ENCODE measurements at regions not wholly inside any gene's neighbourhood (a gene's known extent, or its start where the extent isn't known, plus 50 kb on each side); places are given as distances from the start of the nearest gene placed in this dataset.

GRCh38 chr14:43116341-43116740 lies 1390.7 kb downstream of the FSCB start:
- WGBS, result 100% methylated on average over 1 of the region's 3 CpGs

GRCh38 chr14:43105305-43105704 lies 1401.8 kb downstream of the FSCB start:
- no peak overlapping the region for H2BK5ac ChIP-seq (ENCODE audit: low read depth, low read length, poor library complexity, severe bottlenecking)

More at GRCh38 chr14:43116341-43116740, 1390.7 kb downstream of the FSCB start:
- Histone ChIP-seq H3K4ac (ENCODE audit: low read depth in 1 of 2, low read length in 2 of 2) (no peak overlapping the region), H3K4me3 (ENCODE audit: insufficient read depth in 1 of 2, low read depth in 1 of 2, low read length in 2 of 2) (no peak overlapping the region), H3K36me3 (ENCODE audit: control insufficient read depth in 1 of 2, insufficient read depth in 2 of 2, low read depth in 1 of 2, low read length in 2 of 2) (no peaks in the 10 kb centered on the region), H3K14ac (ENCODE audit: low read length in 2 of 2) (no peak overlapping the region), H2AFZ (ENCODE audit: low read depth, low read length) (no peak overlapping the region), H4K8ac (ENCODE audit: low read length) (no peak overlapping the region), H3K27me3 (ENCODE audit: control insufficient read depth in 1 of 2, insufficient read depth in 1 of 2, low read length in 2 of 2) (no peaks in the 10 kb centered on the region), H3K4me1 (ENCODE audit: control insufficient read depth, insufficient read depth, low read depth, low read length) (no peaks in the 10 kb centered on the region), H3K9ac (ENCODE audit: low read length) (no peak overlapping the region), H2AK5ac (ENCODE audit: low read length, severe bottlenecking) (no peak overlapping the region), H2BK15ac (ENCODE audit: low read depth, poor library complexity, severe bottlenecking) (no peak overlapping the region), H3K27ac (ENCODE audit: low read length, poor library complexity, severe bottlenecking) (no peak overlapping the region), H3K23ac (ENCODE audit: low read length in 2 of 2) (no peak overlapping the region), H4K91ac (ENCODE audit: low read length) (no peak overlapping the region), H2BK12ac (ENCODE audit: low read length in 2 of 2) (no peak overlapping the region), H3K18ac (ENCODE audit: low read depth in 1 of 2, low read length in 2 of 2) (no peak overlapping the region), H2BK120ac (ENCODE audit: low read depth, low read length) (no peak overlapping the region), H3K79me1 (replicated peaks; ENCODE audit: low read length, poor library complexity, severe bottlenecking) (no peaks in the 10 kb centered on the region), H3K9me3 (ENCODE audit: control insufficient read depth, low read length) (peaks cover 10% of the 10 kb centered on the region), H3K4me2 (ENCODE audit: low read length, poor library complexity, severe bottlenecking) (no peak overlapping the region), H2BK5ac (ENCODE audit: low read depth, low read length, poor library complexity, severe bottlenecking) (no peak overlapping the region)
- no peak for DNase-seq

GRCh38 chr14:43090380-43090779 lies 1416.7 kb downstream of the FSCB start:
- Histone ChIP-seq H3K4ac (ENCODE audit: low read depth in 1 of 2, low read length in 2 of 2) (no peak overlapping the region), H3K27me3 (ENCODE audit: control insufficient read depth in 1 of 2, insufficient read depth in 1 of 2, low read length in 2 of 2) (no peaks in the 10 kb centered on the region), H2BK15ac (ENCODE audit: low read depth, poor library complexity, severe bottlenecking) (no peak overlapping the region), H2BK5ac (ENCODE audit: low read depth, low read length, poor library complexity, severe bottlenecking) (no peak overlapping the region), H3K9ac (ENCODE audit: low read length) (no peak overlapping the region), H3K23ac (ENCODE audit: low read length in 2 of 2) (no peak overlapping the region), H3K14ac (ENCODE audit: low read length in 2 of 2) (no peak overlapping the region), H2AK5ac (ENCODE audit: low read length, severe bottlenecking) (no peak overlapping the region), H2BK120ac (ENCODE audit: low read depth, low read length) (no peak overlapping the region), H2AFZ (ENCODE audit: low read depth, low read length) (no peak overlapping the region), H3K36me3 (ENCODE audit: control insufficient read depth in 1 of 2, insufficient read depth in 2 of 2, low read depth in 1 of 2, low read length in 2 of 2) (no peaks in the 10 kb centered on the region), H2BK12ac (ENCODE audit: low read length in 2 of 2) (no peak overlapping the region), H3K27ac (ENCODE audit: low read length, poor library complexity, severe bottlenecking) (no peak overlapping the region), H4K91ac (ENCODE audit: low read length) (no peak overlapping the region), H3K4me2 (ENCODE audit: low read length, poor library complexity, severe bottlenecking) (no peak overlapping the region), H3K4me3 (ENCODE audit: insufficient read depth in 1 of 2, low read depth in 1 of 2, low read length in 2 of 2) (no peak overlapping the region), H3K79me1 (replicated peaks; ENCODE audit: low read length, poor library complexity, severe bottlenecking) (no peaks in the 10 kb centered on the region), H3K9me3 (ENCODE audit: control insufficient read depth, low read length) (no peaks in the 10 kb centered on the region), H3K18ac (ENCODE audit: low read depth in 1 of 2, low read length in 2 of 2) (no peak overlapping the region), H4K8ac (ENCODE audit: low read length) (no peak overlapping the region), H3K4me1 (ENCODE audit: control insufficient read depth, insufficient read depth, low read depth, low read length) (no peaks in the 10 kb centered on the region)
- 78% methylated on average over 1 of the region's 1 CpG for WGBS
- no peak for DNase-seq

More at GRCh38 chr14:43105305-43105704, 1401.8 kb downstream of the FSCB start:
- Histone ChIP-seq H3K4ac (ENCODE audit: low read depth in 1 of 2, low read length in 2 of 2) (no peak overlapping the region), H3K14ac (ENCODE audit: low read length in 2 of 2) (no peak overlapping the region), H3K27me3 (ENCODE audit: control insufficient read depth in 1 of 2, insufficient read depth in 1 of 2, low read length in 2 of 2) (no peaks in the 10 kb centered on the region), H3K27ac (ENCODE audit: low read length, poor library complexity, severe bottlenecking) (no peak overlapping the region), H3K4me1 (ENCODE audit: control insufficient read depth, insufficient read depth, low read depth, low read length) (no peaks in the 10 kb centered on the region), H2BK12ac (ENCODE audit: low read length in 2 of 2) (no peak overlapping the region), H2BK15ac (ENCODE audit: low read depth, poor library complexity, severe bottlenecking) (no peak overlapping the region), H2AK5ac (ENCODE audit: low read length, severe bottlenecking) (no peak overlapping the region), H4K91ac (ENCODE audit: low read length) (no peak overlapping the region), H3K23ac (ENCODE audit: low read length in 2 of 2) (no peak overlapping the region), H3K4me2 (ENCODE audit: low read length, poor library complexity, severe bottlenecking) (no peak overlapping the region), H3K79me1 (replicated peaks; ENCODE audit: low read length, poor library complexity, severe bottlenecking) (no peaks in the 10 kb centered on the region), H3K9me3 (ENCODE audit: control insufficient read depth, low read length) (peaks cover 5% of the 10 kb centered on the region), H2BK120ac (ENCODE audit: low read depth, low read length) (no peak overlapping the region), H3K4me3 (ENCODE audit: insufficient read depth in 1 of 2, low read depth in 1 of 2, low read length in 2 of 2) (no peak overlapping the region), H4K8ac (ENCODE audit: low read length) (no peak overlapping the region), H3K9ac (ENCODE audit: low read length) (no peak overlapping the region), H3K18ac (ENCODE audit: low read depth in 1 of 2, low read length in 2 of 2) (no peak overlapping the region), H2AFZ (ENCODE audit: low read depth, low read length) (no peak overlapping the region), H3K36me3 (ENCODE audit: control insufficient read depth in 1 of 2, insufficient read depth in 2 of 2, low read depth in 1 of 2, low read length in 2 of 2) (no peaks in the 10 kb centered on the region)
- WGBS, result 44% methylated on average over 2 of the region's 2 CpGs
- DNase-seq, result no peak

DNA sequence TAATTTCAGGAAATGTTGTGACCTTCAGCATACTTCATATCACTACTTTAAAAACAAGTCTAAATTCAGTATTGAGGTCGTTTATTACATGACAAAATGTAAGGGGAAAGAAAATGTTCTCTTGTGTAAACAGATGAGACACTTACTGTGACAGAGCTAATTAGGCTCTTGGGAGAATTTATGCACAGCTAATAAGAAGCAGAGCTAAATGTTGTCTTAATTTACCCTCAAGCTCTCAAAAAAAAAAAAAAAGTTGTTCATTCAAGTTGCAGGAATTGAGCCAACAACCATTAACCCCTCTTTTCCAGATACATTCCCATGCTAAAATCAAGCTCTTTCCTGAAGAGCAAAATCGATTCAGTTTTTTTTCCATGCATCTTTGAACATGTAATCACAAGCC lies 1419.4 kb downstream of the FSCB start:
- Histone ChIP-seq H3K23ac (ENCODE audit: low read length in 2 of 2) (no peak overlapping the region), H2BK120ac (ENCODE audit: low read depth, low read length) (no peak overlapping the region), H2BK12ac (ENCODE audit: low read length in 2 of 2) (no peak overlapping the region), H3K14ac (ENCODE audit: low read length in 2 of 2) (no peak overlapping the region), H4K8ac (ENCODE audit: low read length) (no peak overlapping the region), H4K91ac (ENCODE audit: low read length) (no peak overlapping the region), H2BK15ac (ENCODE audit: low read depth, poor library complexity, severe bottlenecking) (no peak overlapping the region), H3K4me2 (ENCODE audit: low read length, poor library complexity, severe bottlenecking) (no peak overlapping the region), H3K4me3 (ENCODE audit: insufficient read depth in 1 of 2, low read depth in 1 of 2, low read length in 2 of 2) (no peak overlapping the region), H2AFZ (ENCODE audit: low read depth, low read length) (no peak overlapping the region), H3K79me1 (replicated peaks; ENCODE audit: low read length, poor library complexity, severe bottlenecking) (no peaks in the 10 kb centered on the region), H2BK5ac (ENCODE audit: low read depth, low read length, poor library complexity, severe bottlenecking) (no peak overlapping the region), H3K4me1 (ENCODE audit: control insufficient read depth, insufficient read depth, low read depth, low read length) (no peaks in the 10 kb centered on the region), H3K36me3 (ENCODE audit: control insufficient read depth in 1 of 2, insufficient read depth in 2 of 2, low read depth in 1 of 2, low read length in 2 of 2) (no peaks in the 10 kb centered on the region), H3K9ac (ENCODE audit: low read length) (no peak overlapping the region), H3K18ac (ENCODE audit: low read depth in 1 of 2, low read length in 2 of 2) (no peak overlapping the region), H3K27ac (ENCODE audit: low read length, poor library complexity, severe bottlenecking) (no peak overlapping the region), H3K27me3 (ENCODE audit: control insufficient read depth in 1 of 2, insufficient read depth in 1 of 2, low read length in 2 of 2) (no peaks in the 10 kb centered on the region), H2AK5ac (ENCODE audit: low read length, severe bottlenecking) (no peak overlapping the region), H3K9me3 (ENCODE audit: control insufficient read depth, low read length) (peaks cover 10% of the 10 kb centered on the region), H3K4ac (ENCODE audit: low read depth in 1 of 2, low read length in 2 of 2) (no peak overlapping the region)
- WGBS, result 60% methylated on average over 1 of the region's 2 CpGs
- DNase-seq, result no peak

Measured in mesenchymal stem cell (in vitro differentiated cells and primary cell).